ENCODE measurements at regions not wholly inside any gene's neighbourhood (a gene's known extent, or its start where the extent isn't known, plus 50 kb on each side); places are given as distances from the start of the nearest gene placed in this dataset.

DNA sequence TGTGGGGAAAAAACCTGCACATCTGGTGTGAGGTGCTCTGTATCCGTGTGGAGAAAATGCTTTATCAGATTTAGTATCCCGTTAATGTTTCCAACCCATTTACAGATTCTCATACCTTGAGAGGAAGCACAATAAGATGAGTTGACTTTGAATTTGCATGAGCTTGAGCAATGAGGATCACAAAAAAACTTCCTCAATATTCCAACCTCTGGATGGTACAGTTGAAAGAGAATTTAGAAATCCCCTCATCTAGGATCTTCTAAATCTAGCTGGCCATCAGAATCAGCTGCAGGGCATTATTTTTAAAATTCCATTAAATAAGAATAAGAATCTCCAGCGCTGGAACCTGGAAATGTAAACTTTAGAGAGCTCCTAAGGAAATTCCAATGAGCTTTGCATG, 82.5 kb upstream of the NR5A2 start:
- TF ChIP-seq CSDC2 (CRISPR knock-in tag; IDR thresholded peaks at IDR 0.05) = no peak
- TF ChIP-seq, protein P1, sequence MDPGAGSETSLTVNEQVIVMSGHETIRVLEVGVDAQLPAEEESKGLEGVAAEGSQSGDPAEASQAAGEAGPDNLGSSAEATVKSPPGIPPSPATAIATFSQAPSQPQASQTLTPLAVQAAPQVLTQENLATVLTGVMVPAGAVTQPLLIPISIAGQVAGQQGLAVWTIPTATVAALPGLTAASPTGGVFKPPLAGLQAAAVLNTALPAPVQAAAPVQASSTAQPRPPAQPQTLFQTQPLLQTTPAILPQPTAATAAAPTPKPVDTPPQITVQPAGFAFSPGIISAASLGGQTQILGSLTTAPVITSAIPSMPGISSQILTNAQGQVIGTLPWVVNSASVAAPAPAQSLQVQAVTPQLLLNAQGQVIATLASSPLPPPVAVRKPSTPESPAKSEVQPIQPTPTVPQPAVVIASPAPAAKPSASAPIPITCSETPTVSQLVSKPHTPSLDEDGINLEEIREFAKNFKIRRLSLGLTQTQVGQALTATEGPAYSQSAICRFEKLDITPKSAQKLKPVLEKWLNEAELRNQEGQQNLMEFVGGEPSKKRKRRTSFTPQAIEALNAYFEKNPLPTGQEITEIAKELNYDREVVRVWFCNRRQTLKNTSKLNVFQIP (CRISPR knock-in tag; IDR thresholded peaks at IDR 0.05; ENCODE audit: borderline replicate concordance, low read depth) = no peak
- TF ChIP-seq, protein P2, sequence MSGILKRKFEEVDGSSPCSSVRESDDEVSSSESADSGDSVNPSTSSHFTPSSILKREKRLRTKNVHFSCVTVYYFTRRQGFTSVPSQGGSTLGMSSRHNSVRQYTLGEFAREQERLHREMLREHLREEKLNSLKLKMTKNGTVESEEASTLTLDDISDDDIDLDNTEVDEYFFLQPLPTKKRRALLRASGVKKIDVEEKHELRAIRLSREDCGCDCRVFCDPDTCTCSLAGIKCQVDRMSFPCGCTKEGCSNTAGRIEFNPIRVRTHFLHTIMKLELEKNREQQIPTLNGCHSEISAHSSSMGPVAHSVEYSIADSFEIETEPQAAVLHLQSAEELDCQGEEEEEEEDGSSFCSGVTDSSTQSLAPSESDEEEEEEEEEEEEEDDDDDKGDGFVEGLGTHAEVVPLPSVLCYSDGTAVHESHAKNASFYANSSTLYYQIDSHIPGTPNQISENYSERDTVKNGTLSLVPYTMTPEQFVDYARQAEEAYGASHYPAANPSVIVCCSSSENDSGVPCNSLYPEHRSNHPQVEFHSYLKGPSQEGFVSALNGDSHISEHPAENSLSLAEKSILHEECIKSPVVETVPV (CRISPR knock-in tag; IDR thresholded peaks at IDR 0.05) = no peak
- no peak for TF ChIP-seq ZNF70 (CRISPR knock-in tag; IDR thresholded peaks at IDR 0.05)
